Fibroblast of lung (primary cell): ENCODE measurements at regions not wholly inside any gene's neighbourhood (a gene's known extent, or its start where the extent isn't known, plus 50 kb on each side); places are given as distances from the start of the nearest gene placed in this dataset.

ENCODE experiments used
- DNase-seq, 2 donors: peaks; one replicate each; pipeline versions ENCODE4 v3.0.0 to v3.0.0-alpha.2; 2010; ENCODE audit warnings: low read depth in 2 of 2
- H2AFZ ChIP-seq: 2 replicates; pipeline ENCODE4 v1.5.1; 2012; ENCODE audit warnings: low read length, control low read depth, inconsistent platforms
- H3K27ac ChIP-seq: 2 replicates; pipeline ENCODE4 v1.5.1; 2011; ENCODE audit warnings: low read length, control low read depth; ENCODE audit not compliant: insufficient read depth
- H3K27me3 ChIP-seq: 2 replicates; pipeline ENCODE4 v1.5.1; 2011; ENCODE audit warnings: mild to moderate bottlenecking, low read length; ENCODE audit not compliant: control insufficient read depth, insufficient read depth
- H3K36me3 ChIP-seq: 2 replicates; pipeline ENCODE4 v1.5.1; 2011; ENCODE audit warnings: low read length; ENCODE audit not compliant: control insufficient read depth, insufficient read depth
- H3K4me1 ChIP-seq: 2 replicates; pipeline ENCODE4 v1.5.1; 2011; ENCODE audit warnings: low read length; ENCODE audit not compliant: control insufficient read depth, insufficient read depth; ENCODE audit errors: extremely low read depth
- H3K4me2 ChIP-seq: 2 replicates; pipeline ENCODE4 v1.5.1; 2011; ENCODE audit warnings: low read length, control low read depth; ENCODE audit not compliant: insufficient read depth; ENCODE audit errors: extremely low read depth
- H3K4me3 ChIP-seq, 4 experiments: fragments of 200-600 bp in 1 of 4; sonication (generic) in 1 of 4; replicated peaks in 1 of 4; 2 replicates each; pipeline ENCODE4 v1.5.1; 2011 to 2016; ENCODE audit warnings: low read length in 4 of 4, low read depth in 3 of 4, mild to moderate bottlenecking in 3 of 4, control low read depth in 2 of 4, inconsistent platforms in 1 of 4, mixed read lengths in 1 of 4; ENCODE audit not compliant: insufficient read depth in 1 of 4; ENCODE audit errors: control extremely low read depth in 1 of 4
- H3K79me2 ChIP-seq: 2 replicates; pipeline ENCODE4 v1.5.1; 2012; ENCODE audit warnings: mild to moderate bottlenecking, low read length, inconsistent platforms; ENCODE audit not compliant: control insufficient read depth, insufficient read depth
- H3K9ac ChIP-seq: 2 replicates; pipeline ENCODE4 v1.5.1; 2011; ENCODE audit warnings: mild to moderate bottlenecking, low read length, control low read depth; ENCODE audit not compliant: insufficient read depth
- H3K9me3 ChIP-seq: 2 replicates; pipeline ENCODE4 v1.5.1; 2012; ENCODE audit warnings: low read depth, low read length; ENCODE audit not compliant: control insufficient read depth, insufficient read depth
- H4K20me1 ChIP-seq: 2 replicates; pipeline ENCODE4 v1.5.1; 2011; ENCODE audit warnings: low read length; ENCODE audit not compliant: control insufficient read depth, insufficient read depth; ENCODE audit errors: extremely low read depth
- CTCF ChIP-seq, 2 donors: IDR thresholded peaks in 1 of 2; conservative IDR thresholded peaks in 1 of 2; 1 replicate in 1 of 2; 2 replicates in 1 of 2; pipeline ENCODE4 v1.5.1; 2011 to 2012; ENCODE audit warnings: low read length in 2 of 2, control low read depth in 1 of 2, inconsistent platforms in 1 of 2, low read depth in 1 of 2, mild to moderate bottlenecking in 1 of 2
- EZH2 ChIP-seq: IDR thresholded peaks from 2 replicates; pipeline ENCODE4 v1.5.1; 2012; ENCODE audit warnings: low read length, control low read depth, mild to moderate bottlenecking; ENCODE audit errors: missing control alignments

- Histone ChIP-seq H4K20me1 (no peaks in the 10 kb centered on the region), H3K9ac (no peak overlapping the region), H3K36me3 (no peaks in the 10 kb centered on the region), H3K9me3 (no peaks in the 10 kb centered on the region), H3K79me2 (no peaks in the 10 kb centered on the region), H3K27ac (peak overlapping the region; percentile 57), H3K4me3 (no peak overlapping the region), H2AFZ (no peak overlapping the region), H3K4me2 (no peak overlapping the region), H3K4me1 (peaks cover 9% of the 10 kb centered on the region), H3K27me3 (no peaks in the 10 kb centered on the region)
- TF ChIP-seq EZH2 (no peak), CTCF (conservative IDR thresholded peaks at IDR 0.05 in 1 of 2, IDR thresholded peaks at IDR 0.05 in 1 of 2; ENCODE audit: low read depth in 1 of 2, low read length in 2 of 2) (no peak)
- no peak for DNase-seq
Measured at GRCh38 chr12:19030180-19030579, 99.4 kb upstream of the PLEKHA5 start.

DNA sequence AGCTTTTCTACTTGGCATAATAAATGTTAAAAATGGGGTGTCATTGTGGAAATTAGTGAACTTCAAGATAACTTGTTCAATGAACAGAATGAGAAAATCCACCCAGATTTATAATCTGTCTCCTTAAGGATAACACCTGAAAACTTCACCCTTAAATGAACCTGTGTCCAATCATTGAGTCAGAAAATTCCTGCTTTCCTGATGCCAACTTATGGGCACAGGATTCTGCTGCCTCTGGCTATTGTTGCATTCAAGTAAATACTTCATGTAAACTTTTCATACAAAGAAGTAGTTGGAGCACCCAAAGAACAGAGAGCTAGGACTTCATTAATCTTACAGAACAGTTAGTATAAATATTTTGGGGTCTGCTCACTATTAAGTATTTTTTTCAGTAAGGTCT is 98.9 kb upstream of the PLEKHA5 start:
- H3K9ac ChIP-seq: no peak overlapping the region
- TF ChIP-seq CTCF (conservative IDR thresholded peaks at IDR 0.05 in 1 of 2, IDR thresholded peaks at IDR 0.05 in 1 of 2; ENCODE audit: low read depth in 1 of 2, low read length in 2 of 2) (no peak), EZH2 (no peak)

GRCh38 chr12:19031032-19031431 is 98.5 kb upstream of the PLEKHA5 start:
- Histone ChIP-seq H4K20me1 (no peaks in the 10 kb centered on the region), H3K36me3 (no peaks in the 10 kb centered on the region), H3K9me3 (no peaks in the 10 kb centered on the region), H2AFZ (no peak overlapping the region), H3K27me3 (no peaks in the 10 kb centered on the region), H3K27ac (peak overlapping the region; percentile 57), H3K9ac (no peak overlapping the region), H3K79me2 (no peaks in the 10 kb centered on the region), H3K4me2 (peak overlapping the region; percentile 33), H3K4me1 (peaks cover 9% of the 10 kb centered on the region), H3K4me3 (no peak overlapping the region)
- peak; percentile 89 to 97 for DNase-seq
- TF ChIP-seq EZH2 (no peak), CTCF (conservative IDR thresholded peaks at IDR 0.05 in 1 of 2, IDR thresholded peaks at IDR 0.05 in 1 of 2; ENCODE audit: low read depth in 1 of 2, low read length in 2 of 2) (no peak)

More for the DNA sequence above, 98.9 kb upstream of the PLEKHA5 start:
- Histone ChIP-seq H3K4me3 (no peak overlapping the region), H3K4me2 (peak overlapping the region; percentile 33), H3K9me3 (no peaks in the 10 kb centered on the region), H3K27me3 (no peaks in the 10 kb centered on the region), H4K20me1 (no peaks in the 10 kb centered on the region), H3K4me1 (peaks cover 9% of the 10 kb centered on the region), H2AFZ (no peak overlapping the region), H3K79me2 (no peaks in the 10 kb centered on the region), H3K27ac (peak overlapping the region; percentile 57), H3K36me3 (no peaks in the 10 kb centered on the region)
- no peak for DNase-seq
